Colonic mucosa (tissue), 4 donors: ENCODE measurements at regions not wholly inside any gene's neighbourhood (a gene's known extent, or its start where the extent isn't known, plus 50 kb on each side); places are given as distances from the start of the nearest gene placed in this dataset.

Experiments
- DNase-seq: peaks from one replicate; pipeline ENCODE4 v3.0.0-alpha.2; 2020
- H3K27ac ChIP-seq: fragments of 200-600 bp; one replicate; pipeline ENCODE4 v1.8.0; 2021
- H3K27me3 ChIP-seq: fragments of 200-600 bp; one replicate; pipeline ENCODE4 v1.8.0; 2021
- H3K36me3 ChIP-seq: fragments of 200-600 bp; one replicate; pipeline ENCODE4 v1.8.0; 2021
- H3K4me1 ChIP-seq: fragments of 200-600 bp; one replicate; pipeline ENCODE4 v1.8.0; 2021; ENCODE audit warnings: mild to moderate bottlenecking
- H3K4me3 ChIP-seq: fragments of 200-600 bp; one replicate; pipeline ENCODE4 v1.8.0; 2021
- H3K9ac ChIP-seq, 2 donors: one replicate each; pipeline ENCODE4 v1.7.0; 2013; ENCODE audit warnings: control low read depth in 2 of 2, low read depth in 2 of 2, low read length in 2 of 2
- H3K9me3 ChIP-seq: fragments of 200-600 bp; one replicate; pipeline ENCODE4 v1.8.0; 2021
- intact Hi-C: fragments of 100-400 bp; cut with DNase I; formaldehyde crosslinking; loops from one replicate; pipeline ENCODE4 v1.14.1; 2022
- TF ChIP-seq, protein P1 (sequence below): fragments of 200-600 bp; IDR thresholded peaks from one replicate; pipeline ENCODE4 v1.8.0; 2022; ENCODE audit warnings: antibody characterized with exemption, mild to moderate bottlenecking
- donor health status: healthy.
- donor health status: DM: no; HTN: no; CAD: no.
- donor health status: DM: no; HTN: no; CAD: no.

DNA sequence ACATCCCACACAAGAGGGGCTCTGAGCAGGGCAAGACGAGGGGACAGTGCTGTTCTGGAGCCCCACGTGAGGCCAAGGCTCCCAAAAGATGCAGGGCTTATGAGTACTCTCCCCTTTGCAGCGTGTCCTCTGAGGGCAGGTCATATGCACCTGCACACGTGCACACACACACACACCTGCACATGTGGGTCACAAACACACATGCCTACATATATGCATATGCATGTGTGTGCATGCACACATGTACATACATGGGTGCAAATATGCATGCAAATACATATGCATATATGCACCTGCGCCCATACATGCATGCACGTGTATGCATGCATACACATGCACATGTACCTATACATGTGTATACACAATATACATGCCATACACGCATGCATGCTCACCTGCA is 197.9 kb downstream of the NPHP4 start:
- DNase-seq = no peak
- intact Hi-C loops = no loop called here
- TF ChIP-seq, protein P1, sequence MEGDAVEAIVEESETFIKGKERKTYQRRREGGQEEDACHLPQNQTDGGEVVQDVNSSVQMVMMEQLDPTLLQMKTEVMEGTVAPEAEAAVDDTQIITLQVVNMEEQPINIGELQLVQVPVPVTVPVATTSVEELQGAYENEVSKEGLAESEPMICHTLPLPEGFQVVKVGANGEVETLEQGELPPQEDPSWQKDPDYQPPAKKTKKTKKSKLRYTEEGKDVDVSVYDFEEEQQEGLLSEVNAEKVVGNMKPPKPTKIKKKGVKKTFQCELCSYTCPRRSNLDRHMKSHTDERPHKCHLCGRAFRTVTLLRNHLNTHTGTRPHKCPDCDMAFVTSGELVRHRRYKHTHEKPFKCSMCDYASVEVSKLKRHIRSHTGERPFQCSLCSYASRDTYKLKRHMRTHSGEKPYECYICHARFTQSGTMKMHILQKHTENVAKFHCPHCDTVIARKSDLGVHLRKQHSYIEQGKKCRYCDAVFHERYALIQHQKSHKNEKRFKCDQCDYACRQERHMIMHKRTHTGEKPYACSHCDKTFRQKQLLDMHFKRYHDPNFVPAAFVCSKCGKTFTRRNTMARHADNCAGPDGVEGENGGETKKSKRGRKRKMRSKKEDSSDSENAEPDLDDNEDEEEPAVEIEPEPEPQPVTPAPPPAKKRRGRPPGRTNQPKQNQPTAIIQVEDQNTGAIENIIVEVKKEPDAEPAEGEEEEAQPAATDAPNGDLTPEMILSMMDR = no peak
- Histone ChIP-seq H3K4me1 (no peaks in the 10 kb centered on the region), H3K27me3 (no peaks in the 10 kb centered on the region), H3K9me3 (no peaks in the 10 kb centered on the region), H3K27ac (no peak overlapping the region), H3K36me3 (no peaks in the 10 kb centered on the region), H3K9ac (no peak overlapping the region), H3K4me3 (no peak overlapping the region)

DNA sequence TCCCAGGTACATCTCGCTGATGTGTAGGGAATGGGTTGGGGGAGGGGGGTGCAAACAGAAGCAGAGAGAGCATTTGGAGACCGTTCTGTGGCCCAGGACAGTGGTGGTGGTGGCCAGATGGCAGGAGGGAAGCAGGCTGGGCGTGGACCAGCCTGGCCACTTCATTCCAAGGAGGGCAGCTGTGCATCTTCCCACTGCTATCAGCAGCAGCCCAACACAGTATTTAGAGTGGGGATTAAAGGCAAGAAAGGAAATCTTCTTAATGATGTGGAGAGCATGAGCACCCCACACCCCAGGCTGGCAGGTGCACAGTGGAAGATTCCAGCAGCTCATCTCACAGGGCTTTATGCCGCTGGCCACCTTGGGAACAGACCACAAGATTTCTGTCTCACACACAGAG is 198.7 kb downstream of the NPHP4 start:
- no peaks in the 10 kb centered on the region for H3K9me3 ChIP-seq
- intact Hi-C loops = no loop called here
- no peaks in the 10 kb centered on the region for H3K36me3 ChIP-seq
- no peaks in the 10 kb centered on the region for H3K4me1 ChIP-seq
- no peaks in the 10 kb centered on the region for H3K27me3 ChIP-seq
- H3K9ac ChIP-seq = no peak overlapping the region
- H3K4me3 ChIP-seq = no peak overlapping the region
- no peak for DNase-seq
- H3K27ac ChIP-seq = no peak overlapping the region
- TF ChIP-seq, protein P1 = no peak

DNA sequence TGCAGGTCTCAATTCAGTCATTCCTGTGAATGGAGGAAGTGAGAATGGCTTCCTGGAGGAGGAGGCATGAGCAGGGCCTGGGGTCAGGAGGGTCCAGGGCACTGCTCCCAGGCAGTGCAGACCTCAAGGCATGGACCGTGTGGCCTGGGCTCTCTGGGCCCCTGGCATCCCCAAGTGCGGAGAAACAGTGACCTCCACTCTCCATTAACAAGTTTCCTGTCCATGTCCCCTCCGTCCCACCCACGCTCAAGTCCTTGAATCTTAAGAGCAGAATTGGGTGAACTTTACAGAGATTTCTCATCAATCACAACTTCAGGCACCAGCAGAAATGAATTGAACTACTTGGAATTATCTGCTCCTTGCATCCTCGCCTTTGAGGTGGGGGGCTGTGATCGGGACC is 211.1 kb downstream of the NPHP4 start:
- Histone ChIP-seq H3K27me3 (no peaks in the 10 kb centered on the region), H3K9me3 (no peaks in the 10 kb centered on the region), H3K4me3 (no peak overlapping the region), H3K4me1 (no peaks in the 10 kb centered on the region), H3K36me3 (no peaks in the 10 kb centered on the region), H3K9ac (no peak overlapping the region), H3K27ac (no peak overlapping the region)
- TF ChIP-seq, protein P1 = no peak
- DNase-seq = no peak
- intact Hi-C loops = no loop called here

DNA sequence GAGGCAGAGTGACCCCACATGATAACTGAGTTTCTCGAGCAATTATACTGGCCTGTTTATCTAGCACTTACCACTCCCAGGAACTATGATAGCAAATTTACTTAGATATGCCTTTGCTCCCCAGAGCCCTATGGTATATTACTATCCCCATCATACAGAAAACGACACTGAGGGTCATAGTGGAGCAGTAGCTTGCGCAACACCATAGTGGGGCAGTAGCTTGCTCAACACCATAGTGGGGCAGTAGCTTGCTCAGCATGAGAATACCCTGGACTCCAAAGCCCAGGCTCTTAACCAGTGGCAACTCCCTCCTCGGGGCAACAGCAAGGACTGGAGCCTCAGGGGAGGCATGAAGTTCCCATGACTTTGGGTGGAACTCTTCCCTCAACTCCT is 211.9 kb downstream of the NPHP4 start:
- Histone ChIP-seq H3K27ac (no peak overlapping the region), H3K9ac (no peak overlapping the region), H3K4me3 (no peak overlapping the region), H3K9me3 (no peaks in the 10 kb centered on the region), H3K4me1 (no peaks in the 10 kb centered on the region), H3K27me3 (no peaks in the 10 kb centered on the region), H3K36me3 (no peaks in the 10 kb centered on the region)
- TF ChIP-seq, protein P1 = no peak
- no peak for DNase-seq
- intact Hi-C loops = no loop called here

DNA sequence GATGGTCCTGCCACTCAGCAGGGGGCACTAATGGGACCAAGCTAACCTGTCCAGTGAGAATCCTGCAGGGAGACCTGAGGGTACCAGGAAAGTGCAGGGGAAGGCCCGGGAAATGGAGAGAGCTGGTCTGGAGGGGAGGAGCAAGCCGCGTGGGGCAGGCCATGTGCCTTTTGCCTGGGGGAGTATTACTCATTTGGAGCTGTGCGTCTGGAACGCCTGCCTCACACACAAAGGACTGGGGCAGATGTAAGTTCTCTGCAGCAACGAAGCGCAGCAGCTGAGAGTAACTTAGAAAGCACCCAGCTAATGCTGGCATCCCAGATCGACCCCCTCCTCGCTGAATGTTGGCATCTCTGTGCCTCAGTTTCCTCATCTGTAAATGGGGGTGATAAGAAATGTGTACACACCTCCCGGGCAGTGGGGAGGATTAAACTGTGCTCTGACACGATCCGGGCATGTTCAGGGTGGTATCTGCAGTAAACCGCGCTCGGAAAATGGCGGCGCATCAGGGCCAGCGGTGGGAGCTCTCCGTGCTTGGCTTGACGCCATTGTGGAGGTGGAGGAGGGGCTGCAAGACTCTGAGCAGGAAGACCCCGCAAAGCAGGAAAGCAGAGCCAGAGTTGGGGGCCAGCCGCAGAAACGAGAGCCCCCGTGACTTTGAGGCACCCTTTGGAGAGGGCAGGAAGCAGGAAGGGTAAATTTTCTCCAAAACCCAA is 212.5 kb downstream of the NPHP4 start:
- DNase-seq = no peak
- intact Hi-C loops = no loop called here
- TF ChIP-seq, protein P1 = no peak

More for the DNA sequence above, 212.5 kb downstream of the NPHP4 start:
- Histone ChIP-seq H3K36me3 (no peaks in the 10 kb centered on the region), H3K9ac (no peak overlapping the region), H3K4me1 (no peaks in the 10 kb centered on the region), H3K27me3 (no peaks in the 10 kb centered on the region), H3K9me3 (no peaks in the 10 kb centered on the region), H3K4me3 (no peak overlapping the region), H3K27ac (no peak overlapping the region)
